ENCODE measurements at regions not wholly inside any gene's neighbourhood (a gene's known extent, or its start where the extent isn't known, plus 50 kb on each side); places are given as distances from the start of the nearest gene placed in this dataset.

GRCh38 chr22:48711031-48711431 lies 1116.6 kb downstream of the BRD1 start:
- H3K4me3 ChIP-seq (ENCODE audit: low read depth, low read length): no peak overlapping the region

GRCh38 chr22:48710410-48710809 lies 1117.3 kb downstream of the BRD1 start:
- no peak overlapping the region for H3K4me3 ChIP-seq (ENCODE audit: low read depth, low read length)

- H3K4me3 ChIP-seq (ENCODE audit: low read depth, low read length): no peak overlapping the region
Observed at GRCh38 chr22:48709976-48710375, 1117.7 kb downstream of the BRD1 start.

DNA sequence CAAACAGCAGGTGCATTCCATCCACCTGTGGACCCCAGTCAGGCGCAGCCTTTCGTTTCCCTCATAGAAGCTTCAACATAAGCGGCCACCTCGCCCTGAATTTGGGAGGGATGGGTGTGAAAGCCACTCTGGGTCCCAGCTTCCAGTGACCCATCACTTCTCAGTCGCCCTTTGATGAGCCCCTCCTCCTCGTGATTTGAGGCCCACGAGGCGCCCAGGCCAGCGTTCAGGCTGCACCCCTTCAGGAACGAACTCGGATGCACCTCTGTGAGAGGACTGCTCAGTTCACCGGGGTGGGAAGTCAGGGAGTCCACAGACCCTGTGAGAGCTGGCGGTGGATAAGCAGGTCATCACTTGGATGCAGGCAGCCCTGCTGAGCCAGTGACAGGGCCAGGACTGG lies 1118.2 kb downstream of the BRD1 start:
- H3K4me3 ChIP-seq (ENCODE audit: low read depth, low read length): no peak overlapping the region

- no peak overlapping the region for H3K4me3 ChIP-seq (ENCODE audit: low read depth, low read length)
Observed at GRCh38 chr22:48708558-48709245, 1119.0 kb downstream of the BRD1 start.

DNA sequence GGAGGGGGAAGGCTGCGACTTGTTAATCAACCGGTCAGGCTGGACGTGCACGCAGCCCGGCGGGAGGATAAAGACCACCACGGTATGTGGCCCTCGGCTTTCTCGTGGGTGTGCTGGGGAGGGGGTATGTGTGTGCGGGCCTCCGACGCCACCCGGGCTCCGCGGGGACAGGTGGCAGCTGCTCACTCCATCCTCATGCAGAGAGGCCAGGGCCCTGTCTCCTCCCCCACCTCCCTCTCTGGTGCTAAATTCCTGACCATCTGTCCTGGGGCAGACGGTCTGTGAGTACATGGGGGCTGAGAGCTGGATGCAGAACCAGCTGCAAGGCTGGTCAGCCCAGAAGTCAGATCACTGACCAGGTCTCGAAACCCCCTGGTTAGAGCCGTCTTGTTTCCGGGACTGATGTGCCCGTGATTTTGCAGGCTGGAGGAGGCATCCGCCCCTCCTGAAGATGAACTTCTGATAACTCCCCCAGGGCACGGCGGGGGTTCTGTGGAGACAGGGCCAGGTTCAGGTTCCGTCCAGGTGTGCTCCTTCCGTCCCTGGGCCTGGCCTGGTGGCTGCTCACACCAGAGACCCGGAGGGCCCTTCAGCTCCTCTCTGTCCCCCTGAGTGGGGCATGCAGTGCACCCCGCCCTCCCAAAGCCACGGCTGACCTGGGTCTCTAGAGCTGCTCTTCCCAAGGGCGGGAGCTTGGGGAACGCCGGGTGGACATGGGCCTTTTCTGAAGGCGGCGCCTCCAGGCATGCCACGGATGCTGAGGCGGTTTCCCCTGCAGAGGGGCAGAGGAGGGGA lies 1119.7 kb downstream of the BRD1 start:
- H3K4me3 ChIP-seq (ENCODE audit: low read depth, low read length): no peak overlapping the region

GRCh38 chr22:48706934-48707762 lies 1120.5 kb downstream of the BRD1 start:
- H3K4me3 ChIP-seq (ENCODE audit: low read depth, low read length): no peak overlapping the region

GRCh38 chr22:48705917-48706605 lies 1121.6 kb downstream of the BRD1 start:
- H3K4me3 ChIP-seq (ENCODE audit: low read depth, low read length): no peak overlapping the region

- no peak overlapping the region for H3K4me3 ChIP-seq (ENCODE audit: low read depth, low read length)
Observed at GRCh38 chr22:48705159-48705916, 1122.3 kb downstream of the BRD1 start.

DNA sequence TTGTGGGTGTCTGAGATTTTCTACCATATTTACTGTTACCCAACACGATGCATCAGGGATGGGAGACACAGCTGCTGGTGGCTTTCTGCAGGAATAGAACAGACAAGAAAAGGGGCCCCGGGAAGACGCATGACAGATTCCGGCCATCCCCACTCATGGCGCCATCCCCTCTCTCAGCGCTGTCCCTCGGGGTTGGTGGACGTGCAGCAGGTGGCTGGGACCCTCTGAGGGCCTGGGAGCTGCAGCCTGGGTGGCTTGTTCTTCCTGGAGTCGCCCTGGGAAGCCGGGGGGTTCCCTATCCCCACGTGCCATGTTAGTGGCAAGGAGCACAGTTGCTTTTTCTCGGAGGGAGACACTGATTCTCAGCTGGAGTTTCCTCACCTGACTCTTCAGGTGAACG lies 1123.3 kb downstream of the BRD1 start:
- no peak overlapping the region for H3K4me3 ChIP-seq (ENCODE audit: low read depth, low read length)

GRCh38 chr22:48703265-48703941 lies 1124.3 kb downstream of the BRD1 start:
- H3K4me3 ChIP-seq (ENCODE audit: low read depth, low read length): no peak overlapping the region

DNA sequence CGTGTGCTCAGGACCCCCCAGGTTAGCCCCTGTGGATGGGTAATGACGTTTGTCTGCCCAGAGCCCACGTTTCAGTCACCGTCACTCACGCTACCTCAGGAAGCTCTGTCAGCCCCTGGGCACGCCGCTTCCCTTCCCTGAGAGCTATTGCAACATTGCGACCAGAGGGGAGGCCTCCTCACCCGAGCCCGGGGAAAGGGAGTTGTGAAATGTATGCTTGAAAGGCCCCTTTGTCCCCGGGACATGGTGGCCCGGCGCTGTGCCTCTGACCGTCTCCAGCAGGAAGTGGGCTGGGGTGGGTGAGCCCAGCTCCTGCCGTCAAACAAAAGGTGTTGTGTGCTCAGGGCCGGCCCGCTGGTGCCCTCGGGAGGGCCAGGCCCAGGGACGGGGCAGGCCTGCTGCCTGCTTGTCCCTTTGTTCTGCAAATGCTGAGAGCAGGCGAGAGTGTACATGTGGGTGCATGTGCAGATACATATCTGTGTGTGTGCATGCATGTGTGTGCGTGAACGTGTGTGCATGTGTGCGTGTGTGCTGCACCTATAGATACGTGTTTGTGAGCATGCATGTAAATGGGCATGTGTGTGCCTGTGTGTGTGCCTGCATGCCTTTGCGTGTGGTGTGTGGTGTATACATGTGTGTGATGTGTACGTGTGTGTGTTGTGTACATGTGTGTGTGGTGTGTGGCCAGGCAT lies 1125.0 kb downstream of the BRD1 start:
- no peak overlapping the region for H3K4me3 ChIP-seq (ENCODE audit: low read depth, low read length)

DNA sequence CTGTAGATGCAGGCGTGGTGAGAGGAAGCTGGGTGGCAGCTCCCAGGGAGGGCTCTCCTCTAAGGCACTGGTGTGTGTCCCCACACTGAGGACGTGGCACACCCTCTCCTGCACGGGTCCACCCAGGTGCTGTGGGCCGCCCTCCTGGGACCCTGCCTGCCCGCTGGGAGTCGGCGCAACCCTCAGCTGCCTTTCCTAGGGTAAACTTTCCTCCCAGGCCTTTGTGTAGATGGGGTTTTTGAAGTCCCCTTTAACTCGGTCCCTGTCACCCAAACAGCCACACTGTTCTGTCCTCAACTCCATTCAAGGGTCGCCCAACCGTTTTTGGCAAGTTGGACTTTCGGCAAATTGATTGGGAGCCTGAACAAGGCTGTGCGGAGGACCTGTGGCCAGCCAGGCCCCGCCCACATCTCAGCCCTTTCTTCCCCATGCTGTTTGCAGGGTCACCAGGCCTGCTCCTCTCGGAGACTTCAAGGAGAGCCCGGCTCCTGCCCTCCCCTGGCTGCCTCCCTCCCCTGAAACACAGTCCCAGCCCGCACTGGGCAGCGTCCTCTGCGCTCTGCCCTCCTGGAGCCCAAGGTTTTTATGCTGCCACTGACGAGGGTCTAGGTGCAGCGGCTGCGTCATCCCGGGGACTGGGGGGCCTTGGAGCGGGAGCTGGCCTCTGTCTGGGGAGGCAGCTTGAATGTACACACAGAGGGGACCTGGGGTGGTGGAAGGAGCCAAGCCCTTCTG lies 1126.2 kb downstream of the BRD1 start:
- H3K4me3 ChIP-seq (ENCODE audit: low read depth, low read length): no peak overlapping the region

GRCh38 chr22:48700566-48701295 lies 1126.9 kb downstream of the BRD1 start:
- no peak overlapping the region for H3K4me3 ChIP-seq (ENCODE audit: low read depth, low read length)

DNA sequence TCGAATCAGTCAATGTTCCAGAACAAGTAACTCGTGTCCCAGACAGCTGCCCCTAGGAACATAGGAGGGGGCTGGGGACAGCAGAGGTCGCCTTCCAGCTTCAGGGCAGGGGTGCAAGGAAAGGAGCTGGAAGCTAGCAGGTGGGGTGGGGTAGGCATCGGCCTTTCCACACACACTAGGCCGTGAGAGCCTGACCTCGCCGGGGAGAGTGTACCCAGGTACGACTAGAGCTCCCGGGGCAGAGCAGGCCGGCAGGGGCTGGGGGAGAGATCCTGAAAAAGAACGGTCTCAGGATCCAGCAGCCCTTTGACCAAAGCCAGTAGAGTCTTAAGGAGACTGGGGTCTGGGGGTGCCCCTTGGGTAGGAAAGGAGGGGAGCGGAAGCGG lies 1127.5 kb downstream of the BRD1 start:
- H3K4me3 ChIP-seq (ENCODE audit: low read depth, low read length): no peak overlapping the region

DNA sequence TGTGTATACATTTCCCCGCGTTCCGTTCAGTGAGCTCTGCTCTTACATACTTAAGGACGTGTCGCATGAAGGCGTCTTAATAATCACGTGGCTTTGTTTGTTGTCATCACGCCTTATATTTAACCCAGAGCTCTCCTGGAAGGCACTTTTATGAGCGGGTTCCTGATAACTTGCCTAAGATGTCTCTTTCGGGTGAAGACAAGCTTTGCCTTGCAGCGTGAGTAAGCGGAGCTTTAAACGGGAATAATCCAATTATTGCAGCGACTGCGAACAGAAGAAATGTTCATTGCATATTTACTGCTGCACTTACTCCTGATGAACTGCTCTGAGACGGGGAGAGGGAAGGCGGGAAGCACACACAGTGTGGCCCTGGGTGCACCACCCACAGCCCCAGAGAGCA lies 1128.2 kb downstream of the BRD1 start:
- H3K4me3 ChIP-seq (ENCODE audit: low read depth, low read length): no peak overlapping the region

- no peak overlapping the region for H3K4me3 ChIP-seq (ENCODE audit: low read depth, low read length)
Observed at GRCh38 chr22:48698618-48699017, 1129.1 kb downstream of the BRD1 start.
